GM18519 (cell line): ENCODE measurements at regions not wholly inside any gene's neighbourhood (a gene's known extent, or its start where the extent isn't known, plus 50 kb on each side); places are given as distances from the start of the nearest gene placed in this dataset.
"Not testable (repeated sequence)": the region's sequence is repeated elsewhere in the genome, so short reads cannot be mapped to it uniquely, and the experiment has no call there.

Source experiments
- ATAC-seq: cut with Tn5 transposase; IDR thresholded peaks from one replicate; pipeline ENCODE4 v1.9.1; 2021; ENCODE audit warnings: mild to moderate bottlenecking, moderate library complexity; ENCODE audit not compliant: unreplicated experiment, low FRiP score

- ATAC-seq: no peak
These were observed 281.6 kb downstream of the HGF start for GRCh38 chr7:81488210-81488609.

- no peak for ATAC-seq
These were observed 282.3 kb downstream of the HGF start for GRCh38 chr7:81487516-81487915.

- ATAC-seq: no peak
These were observed 285.6 kb downstream of the HGF start for GRCh38 chr7:81484261-81484660.

- peak; percentile 74 for ATAC-seq
These were observed 287.2 kb downstream of the HGF start for GRCh38 chr7:81482600-81483186.

- no peak for ATAC-seq
These were observed 291.2 kb downstream of the HGF start for GRCh38 chr7:81478664-81479063.

- ATAC-seq: not testable (repeated sequence)
These were observed 291.6 kb downstream of the HGF start for GRCh38 chr7:81478201-81478600.

- no peak for ATAC-seq
These were observed 296.6 kb downstream of the HGF start for GRCh38 chr7:81473236-81473635.

GRCh38 chr7:81470724-81471379, 299.0 kb downstream of the HGF start:
- ATAC-seq: no peak

GRCh38 chr7:81469869-81470723, 299.8 kb downstream of the HGF start:
- no peak for ATAC-seq

- no peak for ATAC-seq
These were observed 300.5 kb downstream of the HGF start for GRCh38 chr7:81469153-81469868.

- ATAC-seq: no peak
These were observed 301.3 kb downstream of the HGF start for GRCh38 chr7:81468526-81468925.

GRCh38 chr7:81467964-81468363, 301.9 kb downstream of the HGF start:
- no peak for ATAC-seq

- no peak for ATAC-seq
These were observed 307.2 kb downstream of the HGF start for GRCh38 chr7:81462672-81463071.

- no peak for ATAC-seq
These were observed 309.4 kb downstream of the HGF start for GRCh38 chr7:81460250-81461045.

- ATAC-seq: no peak
These were observed 310.4 kb downstream of the HGF start for GRCh38 chr7:81459485-81459884.

- no peak for ATAC-seq
These were observed 311.9 kb downstream of the HGF start for GRCh38 chr7:81457852-81458522.

GRCh38 chr7:81453770-81454169, 316.1 kb downstream of the HGF start:
- ATAC-seq: not testable (repeated sequence)

GRCh38 chr7:81449105-81449504, 320.7 kb downstream of the HGF start:
- ATAC-seq: no peak

GRCh38 chr7:81447351-81447952, 322.4 kb downstream of the HGF start:
- ATAC-seq: no peak
